ENCODE measurements at regions not wholly inside any gene's neighbourhood (a gene's known extent, or its start where the extent isn't known, plus 50 kb on each side); places are given as distances from the start of the nearest gene placed in this dataset.

GRCh38 chr6:147765541-147765940 lies 257.1 kb downstream of the SAMD5 start:
- DNase-seq, result no peak

- no peak for DNase-seq
Observed at GRCh38 chr6:147768969-147769368, 260.5 kb downstream of the SAMD5 start.

- DNase-seq, result no peak
Observed at GRCh38 chr6:147769496-147770087, 261.1 kb downstream of the SAMD5 start.

GRCh38 chr6:147770221-147770620 lies 261.7 kb downstream of the SAMD5 start:
- no peak for DNase-seq

GRCh38 chr6:147772724-147773123 lies 264.2 kb downstream of the SAMD5 start:
- no peak for DNase-seq

GRCh38 chr6:147774856-147775255 lies 266.4 kb downstream of the SAMD5 start:
- DNase-seq, result no peak

GRCh38 chr6:147776631-147777213 lies 268.2 kb downstream of the SAMD5 start:
- no peak for DNase-seq

GRCh38 chr6:147779624-147780023 lies 271.1 kb downstream of the SAMD5 start:
- no peak for DNase-seq

GRCh38 chr6:147782302-147782701 lies 273.8 kb downstream of the SAMD5 start:
- DNase-seq, result no peak

GRCh38 chr6:147784371-147784770 lies 275.9 kb downstream of the SAMD5 start:
- DNase-seq, result no peak

GRCh38 chr6:147787417-147787816 lies 278.9 kb downstream of the SAMD5 start:
- no peak for DNase-seq

- DNase-seq, result no peak
Observed at GRCh38 chr6:147789430-147789947, 281.0 kb downstream of the SAMD5 start.

GRCh38 chr6:147793871-147794643 lies 285.6 kb downstream of the SAMD5 start:
- no peak for DNase-seq

GRCh38 chr6:147802459-147802858 lies 294.0 kb downstream of the SAMD5 start:
- DNase-seq, result no peak

- DNase-seq, result no peak
Observed at GRCh38 chr6:147805155-147805554, 296.7 kb downstream of the SAMD5 start.

GRCh38 chr6:147806697-147807096 lies 298.2 kb downstream of the SAMD5 start:
- no peak for DNase-seq

- no peak for DNase-seq
Observed at GRCh38 chr6:147808640-147809039, 300.1 kb downstream of the SAMD5 start.

- DNase-seq, result no peak
Observed at GRCh38 chr6:147811913-147812629, 303.6 kb downstream of the SAMD5 start.

GRCh38 chr6:147817042-147817689 lies 308.7 kb downstream of the SAMD5 start:
- DNase-seq, result no peak

- DNase-seq, result no peak
Observed at GRCh38 chr6:147820520-147820919, 312.0 kb downstream of the SAMD5 start.

- no peak for DNase-seq
Observed at GRCh38 chr6:147821295-147821897, 312.9 kb downstream of the SAMD5 start.

GRCh38 chr6:147823936-147824335 lies 315.4 kb downstream of the SAMD5 start:
- DNase-seq, result no peak

Data from NCI-H1105 treated with DMSO at 0.1 percent for 48 hours (cell line).